ENCODE measurements at regions not wholly inside any gene's neighbourhood (a gene's known extent, or its start where the extent isn't known, plus 50 kb on each side); places are given as distances from the start of the nearest gene placed in this dataset.

DNA sequence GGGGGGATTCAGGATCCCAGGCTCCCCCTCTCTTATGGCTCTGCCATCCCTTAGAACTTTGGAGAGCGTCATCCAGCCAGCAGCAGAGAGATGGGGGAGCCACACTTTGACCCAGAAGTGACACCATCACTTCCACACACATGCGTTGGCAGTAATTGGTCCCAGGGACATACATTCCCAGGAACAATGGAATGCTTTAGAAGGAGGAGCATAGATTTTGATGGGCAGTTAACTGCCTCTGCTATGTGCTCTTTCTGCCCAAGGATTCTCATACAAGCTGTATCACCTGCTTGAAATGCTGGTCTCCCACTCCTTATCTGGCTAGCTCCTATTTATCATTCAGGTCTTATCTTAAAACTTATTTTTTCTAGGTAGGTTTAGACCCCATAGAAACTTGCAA, 109.0 kb upstream of the RPH3A start:
- TF ChIP-seq CTCF (conservative IDR thresholded peaks at IDR 0.05 in 1 of 2, IDR thresholded peaks at IDR 0.05 in 1 of 2; ENCODE audit: extremely low read depth in 1 of 2, insufficient read depth in 1 of 2, low read depth in 1 of 2, low read length in 2 of 2) (no peak), EZH2 (IDR thresholded peaks at IDR 0.05; ENCODE audit: borderline replicate concordance, low read length) (no peak)
